Transverse colon (tissue), 4 donors: ENCODE measurements at regions not wholly inside any gene's neighbourhood (a gene's known extent, or its start where the extent isn't known, plus 50 kb on each side); places are given as distances from the start of the nearest gene placed in this dataset.

Source experiments
- POLR2A ChIP-seq: fragments of 450-650 bp; IDR thresholded peaks from one replicate; pipeline ENCODE4 v1.6.1; 2016; ENCODE audit warnings: antibody characterized with exemption, mild to moderate bottlenecking, moderate library complexity
- POLR2AphosphoS5 ChIP-seq, 3 donors: sonication (generic); formaldehyde crosslinking; IDR thresholded peaks; one replicate each; pipeline ENCODE4 v1.6.1; 2016; ENCODE audit warnings: antibody characterized with exemption in 3 of 3
- TF ChIP-seq, protein P1 (sequence below), 5 experiments: fragments of 200-600 bp in 3 of 5; fragments of 450-650 bp in 2 of 5; sonication (generic) in 3 of 5; IDR thresholded peaks; 1 replicate in 2 of 5; 2 replicates in 3 of 5; pipeline ENCODE4 v1.5.1; 2016 to 2017; ENCODE audit warnings: antibody characterized with exemption in 5 of 5, inconsistent platforms in 3 of 5, mild to moderate bottlenecking in 2 of 5, moderate library complexity in 1 of 5

DNA sequence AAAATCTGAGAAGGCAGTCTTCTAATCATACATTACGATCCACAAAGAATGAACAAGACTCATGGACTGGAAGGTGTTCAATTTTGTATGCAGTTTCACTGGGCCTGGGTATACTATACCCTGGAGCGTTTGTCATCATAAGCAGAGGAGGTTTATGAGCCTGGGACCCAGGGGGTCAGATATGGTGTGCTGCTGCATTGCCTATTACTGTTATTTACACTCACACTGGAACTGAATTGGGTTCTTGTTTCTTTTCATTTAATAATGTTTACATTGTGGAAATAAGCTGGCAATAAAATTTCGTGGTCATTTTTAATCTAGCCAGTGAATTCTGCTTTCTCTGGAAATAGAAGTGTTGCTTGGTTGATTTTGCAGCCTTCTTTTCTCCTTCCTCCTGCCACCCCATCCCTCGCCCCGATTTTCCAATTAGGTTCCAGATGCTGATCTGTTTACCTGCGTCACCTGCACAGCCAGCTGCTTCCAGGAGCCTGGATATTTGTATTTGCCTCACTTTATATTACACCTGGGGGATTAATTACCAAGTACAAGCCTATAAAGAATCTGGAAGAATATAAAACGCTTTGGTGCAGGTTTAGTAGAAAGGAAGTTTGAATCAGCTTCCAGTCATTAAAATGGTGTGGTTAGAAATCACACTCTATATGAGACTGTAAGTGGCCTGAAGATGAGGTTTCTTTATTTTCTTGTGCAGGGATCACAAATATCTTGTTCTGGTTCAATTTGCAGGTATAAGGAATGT lies 234.4 kb downstream of the SOCS6 start:
- TF ChIP-seq, protein P1, sequence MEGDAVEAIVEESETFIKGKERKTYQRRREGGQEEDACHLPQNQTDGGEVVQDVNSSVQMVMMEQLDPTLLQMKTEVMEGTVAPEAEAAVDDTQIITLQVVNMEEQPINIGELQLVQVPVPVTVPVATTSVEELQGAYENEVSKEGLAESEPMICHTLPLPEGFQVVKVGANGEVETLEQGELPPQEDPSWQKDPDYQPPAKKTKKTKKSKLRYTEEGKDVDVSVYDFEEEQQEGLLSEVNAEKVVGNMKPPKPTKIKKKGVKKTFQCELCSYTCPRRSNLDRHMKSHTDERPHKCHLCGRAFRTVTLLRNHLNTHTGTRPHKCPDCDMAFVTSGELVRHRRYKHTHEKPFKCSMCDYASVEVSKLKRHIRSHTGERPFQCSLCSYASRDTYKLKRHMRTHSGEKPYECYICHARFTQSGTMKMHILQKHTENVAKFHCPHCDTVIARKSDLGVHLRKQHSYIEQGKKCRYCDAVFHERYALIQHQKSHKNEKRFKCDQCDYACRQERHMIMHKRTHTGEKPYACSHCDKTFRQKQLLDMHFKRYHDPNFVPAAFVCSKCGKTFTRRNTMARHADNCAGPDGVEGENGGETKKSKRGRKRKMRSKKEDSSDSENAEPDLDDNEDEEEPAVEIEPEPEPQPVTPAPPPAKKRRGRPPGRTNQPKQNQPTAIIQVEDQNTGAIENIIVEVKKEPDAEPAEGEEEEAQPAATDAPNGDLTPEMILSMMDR (IDR thresholded peaks at IDR 0.05): no peak
- no peak for TF ChIP-seq POLR2A
- TF ChIP-seq POLR2AphosphoS5 (IDR thresholded peaks at IDR 0.05): no peak
